Muscle of leg (tissue), 3 donors: ENCODE measurements at regions not wholly inside any gene's neighbourhood (a gene's known extent, or its start where the extent isn't known, plus 50 kb on each side); places are given as distances from the start of the nearest gene placed in this dataset.

Experiments used
- DNase-seq: peaks from one replicate; pipeline ENCODE4 v3.0.0; 2013
- H3K27ac ChIP-seq: one replicate; pipeline ENCODE4 v1.5.1; 2013; ENCODE audit warnings: mild to moderate bottlenecking, low read length, control low read depth
- H3K27me3 ChIP-seq: one replicate; pipeline ENCODE4 v1.6.1; 2013; ENCODE audit warnings: low read length; ENCODE audit not compliant: control insufficient read depth, insufficient read depth
- H3K36me3 ChIP-seq: one replicate; pipeline ENCODE4 v1.6.1; 2013; ENCODE audit warnings: low read length; ENCODE audit not compliant: control insufficient read depth, insufficient read depth
- H3K4me1 ChIP-seq: one replicate; pipeline ENCODE4 v1.6.1; 2013; ENCODE audit warnings: low read length; ENCODE audit not compliant: control insufficient read depth, insufficient read depth
- H3K4me3 ChIP-seq: one replicate; pipeline ENCODE4 v1.5.1; 2013; ENCODE audit warnings: low read length, control low read depth
- H3K9me3 ChIP-seq: replicated peaks from 2 replicates; pipeline ENCODE4 v1.6.1; 2013; ENCODE audit warnings: low read depth, low read length; ENCODE audit not compliant: control insufficient read depth
- WGBS: methylation state at CpG from one replicate; pipeline ENCODE4 v1.1.5; 2013; ENCODE audit warnings: missing lambda C conversion rate; ENCODE audit not compliant: insufficient coverage; 5-methylcytosine and 5-hydroxymethylcytosine counted together

DNA sequence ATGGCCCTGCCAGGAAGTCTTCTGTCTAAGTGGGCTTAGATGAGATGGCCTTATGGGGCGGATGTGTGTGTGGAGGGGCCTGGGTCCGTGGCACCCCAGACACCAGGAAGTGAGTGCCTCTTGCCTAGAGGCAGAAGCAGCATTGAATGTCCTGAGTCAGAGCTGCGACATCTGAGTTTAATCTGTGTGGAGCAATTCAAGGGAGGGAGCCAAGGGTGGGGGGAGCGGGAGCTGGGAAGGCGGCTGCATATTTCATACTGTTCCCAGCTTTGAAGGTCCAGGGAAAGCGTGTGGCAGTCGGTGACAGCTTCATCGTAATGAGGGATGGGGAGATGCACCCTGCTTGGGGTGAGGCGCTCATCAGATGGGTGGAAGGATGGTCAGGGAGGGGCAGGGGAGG, 73.5 kb upstream of the THY1 start:
- H3K9me3 ChIP-seq = no peaks in the 10 kb centered on the region
- H3K27ac ChIP-seq = no peak overlapping the region
- H3K36me3 ChIP-seq = no peaks in the 10 kb centered on the region
- no peak overlapping the region for H3K4me3 ChIP-seq
- H3K27me3 ChIP-seq = peaks cover 12% of the 10 kb centered on the region
- no peak for DNase-seq
- WGBS = 27% methylated on average over 8 of the region's 9 CpGs
- no peaks in the 10 kb centered on the region for H3K4me1 ChIP-seq

DNA sequence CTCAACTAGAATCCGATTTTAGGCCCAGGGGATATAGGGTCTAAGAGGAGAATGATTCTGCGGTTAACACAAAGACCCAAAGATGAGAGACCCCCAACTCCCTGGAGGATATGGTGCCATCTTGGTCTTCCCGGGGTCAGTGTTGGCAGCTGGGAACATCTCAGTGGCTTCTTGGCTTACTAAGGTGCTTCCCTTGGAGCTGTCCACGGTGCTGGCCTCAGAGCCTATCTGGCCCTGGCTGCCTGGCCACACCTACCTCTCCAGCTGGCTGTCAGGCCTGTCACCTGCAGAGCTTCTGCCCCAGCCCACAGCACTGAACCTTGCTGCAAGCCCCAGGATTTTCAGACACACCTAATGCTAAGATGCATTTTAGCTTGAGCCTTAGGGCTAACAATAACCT, 70.7 kb upstream of the THY1 start:
- Histone ChIP-seq H3K36me3 (no peaks in the 10 kb centered on the region), H3K4me1 (no peaks in the 10 kb centered on the region), H3K27ac (no peak overlapping the region), H3K9me3 (no peaks in the 10 kb centered on the region), H3K27me3 (peaks cover 12% of the 10 kb centered on the region), H3K4me3 (no peak overlapping the region)
- 3% methylated on average over 2 of the region's 4 CpGs for WGBS
- DNase-seq = no peak

DNA sequence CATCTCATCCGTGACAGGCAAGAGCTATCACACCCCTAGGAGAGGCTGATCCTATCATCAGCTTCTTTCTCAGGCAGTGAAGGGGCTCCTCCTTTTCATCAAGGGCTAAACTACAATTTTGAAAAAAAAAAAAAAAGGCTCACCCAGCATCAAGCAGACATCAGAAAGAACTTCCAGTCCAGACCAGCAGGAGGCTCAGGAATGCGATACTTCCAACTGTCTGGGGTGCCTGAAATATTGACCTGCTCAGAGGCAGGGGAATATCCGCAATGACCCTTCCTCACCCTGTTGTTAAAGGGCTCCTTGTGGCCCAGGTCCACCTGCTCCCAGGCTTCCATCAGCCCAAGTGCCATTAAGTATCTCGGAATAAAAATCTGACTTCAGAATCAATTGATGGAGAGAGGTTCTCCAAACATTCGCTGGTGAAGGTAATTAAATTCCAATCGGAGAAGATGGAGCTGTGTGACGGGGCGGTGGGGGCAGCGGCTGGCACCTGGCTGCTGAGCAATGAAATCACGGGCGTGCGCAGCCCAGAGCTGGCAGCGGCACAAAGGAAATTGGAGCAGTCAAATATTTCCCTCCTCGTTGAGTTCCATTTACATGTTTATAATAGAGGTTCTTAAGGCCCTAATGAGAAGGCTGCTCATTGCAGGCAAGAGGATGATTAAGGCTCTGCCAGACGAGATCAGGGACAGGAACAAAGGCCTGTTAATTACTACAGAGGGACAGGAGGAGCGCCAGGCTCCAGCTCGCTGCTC, 69.0 kb upstream of the THY1 start:
- peaks cover 3% of the 10 kb centered on the region for H3K27me3 ChIP-seq
- no peak for DNase-seq
- no peak overlapping the region for H3K4me3 ChIP-seq
- no peaks in the 10 kb centered on the region for H3K9me3 ChIP-seq
- H3K27ac ChIP-seq = no peak overlapping the region
- no peaks in the 10 kb centered on the region for H3K36me3 ChIP-seq
- H3K4me1 ChIP-seq = no peaks in the 10 kb centered on the region
- 65% methylated on average over 9 of the region's 17 CpGs for WGBS

DNA sequence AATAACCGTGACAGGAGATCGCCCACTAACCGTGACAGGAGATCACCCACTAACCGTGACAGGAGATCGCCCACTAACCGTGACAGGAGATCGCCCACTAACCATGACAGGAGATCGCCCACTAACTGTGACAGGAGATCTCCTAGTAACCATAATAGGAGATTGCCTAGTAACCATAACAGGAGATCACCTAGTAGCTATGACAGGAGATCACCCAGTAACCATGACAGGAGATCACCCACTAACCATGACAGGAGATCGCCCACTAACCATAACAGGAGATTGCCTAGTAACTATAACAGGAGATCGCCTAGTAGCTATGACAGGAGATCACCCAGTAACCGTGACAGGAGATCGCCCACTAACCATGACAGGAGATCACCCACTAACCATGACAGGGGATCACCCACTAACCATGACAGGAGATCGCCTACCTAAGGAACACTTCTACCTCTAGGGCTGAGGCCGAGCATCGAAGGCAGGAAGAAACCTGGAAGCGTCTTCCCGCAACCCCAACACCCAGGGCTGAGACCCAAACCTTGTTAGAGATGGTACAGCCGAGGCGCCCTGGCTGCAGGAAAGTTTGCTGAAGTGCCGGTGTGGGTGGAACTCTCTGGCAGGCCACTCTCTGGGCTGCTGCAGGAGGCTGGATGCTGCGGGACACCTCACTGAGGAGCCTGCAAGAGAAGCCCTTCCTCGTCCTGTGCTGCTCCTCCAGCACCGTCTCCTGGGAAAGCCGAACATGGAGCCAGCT, 67.5 kb upstream of the THY1 start:
- Histone ChIP-seq H3K27ac (no peak overlapping the region), H3K27me3 (peaks cover 3% of the 10 kb centered on the region), H3K4me3 (no peak overlapping the region), H3K36me3 (no peaks in the 10 kb centered on the region), H3K9me3 (no peaks in the 10 kb centered on the region), H3K4me1 (no peaks in the 10 kb centered on the region)
- WGBS = 86% methylated on average over 20 of the region's 24 CpGs
- DNase-seq = no peak

DNA sequence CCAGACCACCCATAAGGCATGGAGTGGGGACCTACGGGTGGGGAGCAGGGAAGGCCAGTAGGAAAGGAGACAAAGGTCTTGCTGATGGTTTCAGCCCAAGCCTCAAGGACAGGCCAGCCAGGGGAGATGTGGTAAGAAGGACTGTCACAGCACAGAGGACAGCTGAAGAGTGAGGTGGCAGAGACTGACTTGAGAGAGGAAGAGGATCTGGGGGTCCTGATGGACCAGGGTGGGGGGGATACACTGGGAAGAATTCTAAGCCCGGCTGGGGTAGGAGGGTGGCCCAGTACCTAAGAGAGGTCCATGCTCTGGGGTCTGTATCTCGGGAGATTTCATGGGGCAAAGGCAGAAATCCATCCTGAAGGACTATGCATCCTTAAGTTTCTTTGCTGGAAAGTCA, 66.1 kb upstream of the THY1 start:
- no peaks in the 10 kb centered on the region for H3K9me3 ChIP-seq
- no peak for DNase-seq
- H3K36me3 ChIP-seq = no peaks in the 10 kb centered on the region
- H3K27ac ChIP-seq = no peak overlapping the region
- WGBS = 68% methylated on average over 3 of the region's 3 CpGs
- no peaks in the 10 kb centered on the region for H3K4me1 ChIP-seq
- H3K4me3 ChIP-seq = no peak overlapping the region
- peaks cover 3% of the 10 kb centered on the region for H3K27me3 ChIP-seq

DNA sequence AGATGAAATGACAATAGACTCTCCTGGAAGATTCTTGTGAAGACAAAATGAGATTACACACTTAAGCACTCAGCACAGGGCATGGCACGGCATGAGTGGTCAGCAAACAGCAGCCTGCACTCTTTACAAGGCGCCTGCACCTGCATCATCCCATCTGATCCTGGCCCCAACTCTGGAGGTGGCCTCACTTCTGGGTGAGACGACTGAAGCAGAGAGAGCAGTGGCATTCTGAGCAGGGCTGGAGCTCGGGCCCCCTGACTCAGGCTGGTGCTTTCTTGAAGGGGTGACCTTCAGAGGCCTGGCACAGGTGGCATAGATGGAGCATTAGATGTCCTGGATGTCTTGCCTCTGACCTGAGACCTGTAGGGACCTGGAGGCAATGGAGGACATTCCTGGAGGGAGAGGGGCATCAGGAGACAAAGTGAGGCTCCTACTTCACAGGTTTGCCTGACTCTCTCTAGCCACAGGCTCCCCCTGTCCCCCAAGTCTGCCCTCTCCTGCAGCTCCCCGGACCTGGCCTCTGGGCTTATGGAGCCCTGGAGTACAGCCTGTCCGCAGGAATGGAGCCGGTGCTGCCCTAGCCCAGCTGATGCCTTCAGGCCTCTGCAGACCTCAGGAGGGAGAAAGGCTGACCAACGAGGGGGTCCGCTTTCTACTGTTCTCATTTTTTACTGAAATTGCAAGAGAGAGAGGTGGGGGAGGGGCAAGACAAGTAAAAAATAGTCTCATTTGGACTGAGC, 65.5 kb upstream of the THY1 start:
- H3K4me1 ChIP-seq = peaks cover 5% of the 10 kb centered on the region
- no peaks in the 10 kb centered on the region for H3K9me3 ChIP-seq
- no peak overlapping the region for H3K27ac ChIP-seq
- H3K4me3 ChIP-seq = no peak overlapping the region
- H3K36me3 ChIP-seq = no peaks in the 10 kb centered on the region
- DNase-seq = no peak
- WGBS = 59% methylated on average over 9 of the region's 9 CpGs
- peaks cover 3% of the 10 kb centered on the region for H3K27me3 ChIP-seq

DNA sequence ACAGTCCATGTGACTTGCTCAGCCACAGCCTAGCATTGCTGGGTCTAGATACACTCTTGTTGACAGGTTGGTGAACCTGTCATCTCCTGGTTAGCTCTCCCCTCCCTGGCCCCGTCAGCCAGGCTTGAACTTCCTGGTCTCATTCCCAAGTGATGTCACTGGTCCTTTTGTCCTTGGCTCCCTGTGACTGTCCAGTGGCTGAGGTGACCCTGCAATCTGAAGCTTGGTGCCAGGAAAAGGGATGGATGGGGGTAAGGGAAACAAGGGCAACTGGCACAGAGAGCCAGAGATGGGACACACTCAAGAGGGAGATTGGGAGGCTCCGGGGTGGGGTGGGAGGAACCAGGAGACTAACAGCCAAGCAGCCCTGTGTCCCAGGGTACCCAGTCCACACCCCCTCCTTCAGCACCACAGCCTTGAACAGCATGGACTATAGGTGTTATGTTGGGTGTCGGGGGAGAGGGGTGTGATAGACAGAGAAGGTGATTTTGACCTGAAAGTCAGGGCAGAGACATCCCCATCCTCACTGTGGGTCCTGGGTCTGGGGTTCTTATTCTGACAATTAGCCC, 63.8 kb upstream of the THY1 start:
- WGBS = 40% methylated on average over 1 of the region's 3 CpGs

DNA sequence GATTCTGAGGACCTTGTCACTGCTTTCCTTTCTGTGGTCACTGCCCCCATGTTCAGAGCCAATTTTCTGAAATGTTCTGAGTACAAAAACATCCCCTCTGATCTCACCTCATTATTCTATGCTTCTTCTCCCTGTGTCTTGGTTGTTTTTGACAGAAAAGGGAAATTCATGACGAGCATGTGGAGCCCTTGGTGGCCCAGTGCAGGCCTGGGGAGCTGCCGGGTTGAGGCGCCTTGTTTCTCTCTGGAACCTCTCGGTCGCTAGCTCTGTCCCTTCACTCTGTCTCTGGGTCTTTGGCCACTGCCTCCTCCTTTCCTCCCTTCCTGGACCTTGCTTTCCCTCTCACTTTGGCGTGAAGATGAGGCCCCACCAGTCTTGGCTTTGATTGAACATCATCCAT, 63.0 kb upstream of the THY1 start:
- Histone ChIP-seq H3K27me3 (peaks cover 7% of the 10 kb centered on the region), H3K27ac (no peak overlapping the region), H3K9me3 (no peaks in the 10 kb centered on the region), H3K4me1 (peaks cover 18% of the 10 kb centered on the region), H3K4me3 (no peak overlapping the region), H3K36me3 (no peaks in the 10 kb centered on the region)
- no CpG with 5 or more reads among the region's 6 CpGs for WGBS
- DNase-seq = no peak

More for the DNA sequence above, 63.8 kb upstream of the THY1 start:
- no peak for DNase-seq
- H3K9me3 ChIP-seq = no peaks in the 10 kb centered on the region
- no peak overlapping the region for H3K27ac ChIP-seq
- no peak overlapping the region for H3K4me3 ChIP-seq
- H3K36me3 ChIP-seq = no peaks in the 10 kb centered on the region
- peaks cover 7% of the 10 kb centered on the region for H3K27me3 ChIP-seq
- peaks cover 14% of the 10 kb centered on the region for H3K4me1 ChIP-seq

DNA sequence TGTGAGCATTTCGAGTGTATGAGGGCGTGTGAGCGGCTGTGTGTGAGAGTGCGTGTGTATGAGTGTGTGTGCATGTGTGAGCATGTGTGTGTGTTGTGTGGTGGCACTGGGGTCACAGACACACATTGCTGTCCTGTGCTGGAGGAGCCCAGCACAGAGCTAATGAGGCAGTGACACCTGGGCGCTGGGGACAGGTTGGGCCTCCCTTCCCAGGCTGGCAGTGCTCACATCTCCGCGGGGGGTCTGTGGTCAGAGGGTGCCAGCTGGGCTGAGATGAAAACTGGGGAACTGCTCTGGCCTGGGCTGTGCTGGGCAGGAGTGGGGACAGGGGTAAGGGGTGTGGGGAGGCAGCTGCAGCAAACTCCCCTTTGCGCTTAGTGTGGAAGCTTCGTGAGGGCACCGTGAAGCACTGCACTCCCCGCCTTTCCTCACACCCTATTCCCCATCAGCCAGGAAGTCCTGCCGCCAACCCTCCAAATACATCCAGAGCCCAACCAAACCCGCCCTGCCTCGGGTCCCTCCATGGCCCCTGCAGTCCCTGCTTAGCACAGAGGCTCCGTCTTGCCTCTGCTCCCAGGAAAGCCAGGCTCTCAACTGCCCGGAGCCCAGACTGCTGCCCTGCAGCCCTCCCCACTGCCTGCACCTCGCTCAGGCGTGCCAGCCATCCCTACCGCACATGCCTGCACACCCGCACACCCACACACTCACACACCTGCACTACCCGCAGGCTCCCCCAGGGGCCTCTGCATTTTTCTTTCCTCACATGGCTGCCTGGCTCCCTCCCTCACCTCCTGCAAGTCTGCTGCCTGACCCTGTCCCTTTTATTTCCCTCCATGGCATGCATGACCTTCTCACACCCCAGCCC, 62.0 kb upstream of the THY1 start:
- H3K27ac ChIP-seq = no peak overlapping the region
- WGBS = 65% methylated on average over 18 of the region's 21 CpGs
- no peak overlapping the region for H3K4me3 ChIP-seq
- H3K9me3 ChIP-seq = no peaks in the 10 kb centered on the region
- H3K27me3 ChIP-seq = peaks cover 7% of the 10 kb centered on the region
- peaks cover 18% of the 10 kb centered on the region for H3K4me1 ChIP-seq
- no peaks in the 10 kb centered on the region for H3K36me3 ChIP-seq
- no peak for DNase-seq
